DOHH2 (cell line): ENCODE measurements at regions not wholly inside any gene's neighbourhood (a gene's known extent, or its start where the extent isn't known, plus 50 kb on each side); places are given as distances from the start of the nearest gene placed in this dataset.

Experiments used
- CTCF ChIP-seq: fragments of 200-600 bp; sonication (generic); IDR thresholded peaks from one replicate; pipeline ENCODE4 v1.5.1; 2014; ENCODE audit warnings: antibody characterized with exemption, mild to moderate bottlenecking, low read depth, low read length; ENCODE audit not compliant: poor library complexity, severe bottlenecking
- EZH2phosphoT487 ChIP-seq: fragments of 200-600 bp; sonication (generic); IDR thresholded peaks from 2 replicates; pipeline ENCODE4 v1.6.1; 2017; ENCODE audit warnings: borderline replicate concordance, mild to moderate bottlenecking, antibody characterized with exemption, low read length, moderate library complexity, mixed read lengths

- no peak for TF ChIP-seq CTCF
- no peak for TF ChIP-seq EZH2phosphoT487
Measured at GRCh38 chr7:42744746-42745145, 167.1 kb downstream of the C7orf25 start.
